Liver (tissue), 8 donors: ENCODE measurements at regions not wholly inside any gene's neighbourhood (a gene's known extent, or its start where the extent isn't known, plus 50 kb on each side); places are given as distances from the start of the nearest gene placed in this dataset.

Source experiments
- DNase-seq: peaks from one replicate; pipeline ENCODE4 v3.0.0-alpha.2; 2017; ENCODE audit warnings: low spot score
- H3K27ac ChIP-seq, 2 donors: one replicate each; pipeline ENCODE4 v1.7.0; 2013; ENCODE audit warnings: inconsistent platforms in 2 of 2, low read length in 2 of 2, control low read depth in 1 of 2, low read depth in 1 of 2, mild to moderate bottlenecking in 1 of 2
- H3K27me3 ChIP-seq, 4 donors: one replicate each; pipeline versions ENCODE4 v1.6.1 to v1.7.0; 2013; ENCODE audit warnings: low read length in 3 of 4, inconsistent platforms in 1 of 4, mild to moderate bottlenecking in 1 of 4, moderate library complexity in 1 of 4; ENCODE audit not compliant: control insufficient read depth in 4 of 4, insufficient read depth in 4 of 4
- H3K36me3 ChIP-seq, 4 donors: one replicate each; pipeline versions ENCODE4 v1.6.1 to v1.7.0; 2013; ENCODE audit warnings: low read length in 3 of 4, mild to moderate bottlenecking in 3 of 4, low read depth in 1 of 4, moderate library complexity in 1 of 4; ENCODE audit not compliant: control insufficient read depth in 4 of 4, insufficient read depth in 3 of 4
- H3K4me1 ChIP-seq, 4 donors: one replicate each; pipeline versions ENCODE4 v1.6.1 to v1.7.0; 2013; ENCODE audit warnings: low read length in 3 of 4, mild to moderate bottlenecking in 3 of 4, moderate library complexity in 1 of 4; ENCODE audit not compliant: control insufficient read depth in 4 of 4, insufficient read depth in 4 of 4
- H3K4me3 ChIP-seq, 3 donors: one replicate each; pipeline versions ENCODE4 v1.6.1 to v1.7.0; 2013; ENCODE audit warnings: low read length in 3 of 3, control low read depth in 1 of 3, low read depth in 1 of 3, mild to moderate bottlenecking in 1 of 3
- H3K9ac ChIP-seq, 2 donors: one replicate each; pipeline ENCODE4 v1.7.0; 2013; ENCODE audit warnings: low read length in 2 of 2, mild to moderate bottlenecking in 2 of 2, moderate library complexity in 2 of 2, control low read depth in 1 of 2, low read depth in 1 of 2
- H3K9me3 ChIP-seq, 4 donors: one replicate each; pipeline versions ENCODE4 v1.6.1 to v1.7.0; 2013; ENCODE audit warnings: low read length in 3 of 4; ENCODE audit not compliant: control insufficient read depth in 4 of 4
- ATF3 ChIP-seq: IDR thresholded peaks from 2 replicates; pipeline ENCODE4 v1.6.1; 2016; ENCODE audit warnings: antibody characterized with exemption
- CTCF ChIP-seq: fragments of 150-350 bp; IDR thresholded peaks from 2 replicates; pipeline ENCODE4 v1.5.1; 2017; ENCODE audit warnings: improper control_type of control experiment, low read depth, low read length; ENCODE audit not compliant: missing input control
- EGR1 ChIP-seq, 2 donors: IDR thresholded peaks; 2 replicates each; pipeline ENCODE4 v1.6.1; 2016 to 2018; ENCODE audit warnings: antibody characterized with exemption in 2 of 2, low read depth in 2 of 2
- FOXA1 ChIP-seq: IDR thresholded peaks from 2 replicates; pipeline ENCODE4 v1.6.1; 2016; ENCODE audit warnings: antibody characterized with exemption
- FOXA2 ChIP-seq: IDR thresholded peaks from 2 replicates; pipeline ENCODE4 v1.6.1; 2016; ENCODE audit warnings: antibody characterized with exemption
- GABPA ChIP-seq, 2 donors: IDR thresholded peaks in 1 of 2; conservative IDR thresholded peaks in 1 of 2; 2 replicates each; pipeline ENCODE4 v1.6.1; 2016; ENCODE audit warnings: antibody characterized with exemption in 2 of 2, mild to moderate bottlenecking in 1 of 2, moderate library complexity in 1 of 2
- HNF4G ChIP-seq: IDR thresholded peaks from 2 replicates; pipeline ENCODE4 v1.6.1; 2016; ENCODE audit warnings: antibody characterized with exemption
- MAX ChIP-seq: IDR thresholded peaks from 2 replicates; pipeline ENCODE4 v1.6.1; 2016; ENCODE audit warnings: antibody characterized with exemption
- RAD21 ChIP-seq, 2 donors: IDR thresholded peaks; 2 replicates each; pipeline ENCODE4 v1.6.1; 2016; ENCODE audit warnings: antibody characterized with exemption in 2 of 2, mild to moderate bottlenecking in 2 of 2
- REST ChIP-seq: IDR thresholded peaks from 2 replicates; pipeline ENCODE4 v1.6.1; 2016; ENCODE audit warnings: antibody characterized with exemption, mild to moderate bottlenecking
- RXRA ChIP-seq, 2 donors: IDR thresholded peaks; 2 replicates each; pipeline ENCODE4 v1.6.1; 2017 to 2018; ENCODE audit warnings: antibody characterized with exemption in 2 of 2, mild to moderate bottlenecking in 1 of 2
- SP1 ChIP-seq: IDR thresholded peaks from 2 replicates; pipeline ENCODE4 v1.6.1; 2018; ENCODE audit warnings: antibody characterized with exemption, mild to moderate bottlenecking
- TAF1 ChIP-seq: conservative IDR thresholded peaks from 2 replicates; pipeline ENCODE4 v1.6.1; 2016; ENCODE audit warnings: antibody characterized with exemption, mild to moderate bottlenecking
- YY1 ChIP-seq: IDR thresholded peaks from 2 replicates; pipeline ENCODE4 v1.6.1; 2016; ENCODE audit warnings: antibody characterized with exemption, mild to moderate bottlenecking
- ZBTB33 ChIP-seq: IDR thresholded peaks from 2 replicates; pipeline ENCODE4 v1.6.1; 2016; ENCODE audit warnings: antibody characterized with exemption
- WGBS: extraction: QIAGEN DNeasy Blood & Tissue Kit; methylation state at CpG from one replicate; pipeline ENCODE4 v1.1.7; 2013; 5-methylcytosine and 5-hydroxymethylcytosine counted together
- donor health status: healthy.
- donor health status: healthy.
- donor health status: healthy.
- donor health status: healthy.
- donor health status: healthy.

- no peak for TF ChIP-seq EGR1 (IDR thresholded peaks at IDR 0.05; ENCODE audit: low read depth in 2 of 2)
- TF ChIP-seq ZBTB33 = no peak
- no peak for TF ChIP-seq HNF4G
Observed at GRCh38 chr5:131068076-131068475, 97.0 kb downstream of the HINT1 start (continued).

GRCh38 chr5:131067636-131068035 is 97.4 kb downstream of the HINT1 start:
- DNase-seq = no peak
- peaks cover 0 to 4% (median 2%) of the 10 kb centered on the region in 4 donors for H3K9me3 ChIP-seq
- no peaks in the 10 kb centered on the region for H3K27me3 ChIP-seq
- no peak overlapping the region for H3K9ac ChIP-seq
- H3K36me3 ChIP-seq = no peaks in the 10 kb centered on the region
- H3K4me1 ChIP-seq = no peaks in the 10 kb centered on the region
- TF ChIP-seq FOXA2 = no peak
- TF ChIP-seq REST = no peak
- no peak for TF ChIP-seq FOXA1
- TF ChIP-seq CTCF = no peak
- TF ChIP-seq TAF1 = no peak
- H3K27ac ChIP-seq = no peak overlapping the region
- WGBS = 64% methylated on average over 2 of the region's 2 CpGs
- H3K4me3 ChIP-seq = no peak overlapping the region

GRCh38 chr5:131064669-131065371 is 100.2 kb downstream of the HINT1 start:
- Histone ChIP-seq H3K9me3 (peaks cover 0 to 4% (median 2%) of the 10 kb centered on the region in 4 donors), H3K4me1 (no peaks in the 10 kb centered on the region), H3K9ac (no peak overlapping the region), H3K36me3 (no peaks in the 10 kb centered on the region), H3K4me3 (no peak overlapping the region), H3K27ac (no peak overlapping the region), H3K27me3 (no peaks in the 10 kb centered on the region)
- DNase-seq = no peak
- TF ChIP-seq YY1 = no peak
- TF ChIP-seq ZBTB33 = no peak
- TF ChIP-seq RAD21 (IDR thresholded peaks at IDR 0.05) = no peak
- no peak for TF ChIP-seq TAF1
- TF ChIP-seq HNF4G = no peak
- no peak for TF ChIP-seq FOXA1
- no peak for TF ChIP-seq EGR1 (IDR thresholded peaks at IDR 0.05; ENCODE audit: low read depth in 2 of 2)
- TF ChIP-seq ATF3 = no peak
- TF ChIP-seq REST = no peak
- TF ChIP-seq RXRA (IDR thresholded peaks at IDR 0.05) = no peak
- TF ChIP-seq GABPA (IDR thresholded peaks at IDR 0.05 in 1 of 2, conservative IDR thresholded peaks at IDR 0.05 in 1 of 2) = no peak
- no peak for TF ChIP-seq MAX
- TF ChIP-seq SP1 = no peak
